Panc1 (cell line): ENCODE measurements at regions not wholly inside any gene's neighbourhood (a gene's known extent, or its start where the extent isn't known, plus 50 kb on each side); places are given as distances from the start of the nearest gene placed in this dataset.

ENCODE experiments used
- POLR2AphosphoS5 ChIP-seq: IDR thresholded peaks from 2 replicates; pipeline ENCODE4 v1.6.1; 2012; ENCODE audit warnings: mild to moderate bottlenecking, low read depth, low read length, moderate library complexity
- TF ChIP-seq, protein P1 (sequence below): fragments of 450-650 bp; IDR thresholded peaks from 2 replicates; pipeline ENCODE4 v1.5.1; 2017; ENCODE audit warnings: mild to moderate bottlenecking

DNA sequence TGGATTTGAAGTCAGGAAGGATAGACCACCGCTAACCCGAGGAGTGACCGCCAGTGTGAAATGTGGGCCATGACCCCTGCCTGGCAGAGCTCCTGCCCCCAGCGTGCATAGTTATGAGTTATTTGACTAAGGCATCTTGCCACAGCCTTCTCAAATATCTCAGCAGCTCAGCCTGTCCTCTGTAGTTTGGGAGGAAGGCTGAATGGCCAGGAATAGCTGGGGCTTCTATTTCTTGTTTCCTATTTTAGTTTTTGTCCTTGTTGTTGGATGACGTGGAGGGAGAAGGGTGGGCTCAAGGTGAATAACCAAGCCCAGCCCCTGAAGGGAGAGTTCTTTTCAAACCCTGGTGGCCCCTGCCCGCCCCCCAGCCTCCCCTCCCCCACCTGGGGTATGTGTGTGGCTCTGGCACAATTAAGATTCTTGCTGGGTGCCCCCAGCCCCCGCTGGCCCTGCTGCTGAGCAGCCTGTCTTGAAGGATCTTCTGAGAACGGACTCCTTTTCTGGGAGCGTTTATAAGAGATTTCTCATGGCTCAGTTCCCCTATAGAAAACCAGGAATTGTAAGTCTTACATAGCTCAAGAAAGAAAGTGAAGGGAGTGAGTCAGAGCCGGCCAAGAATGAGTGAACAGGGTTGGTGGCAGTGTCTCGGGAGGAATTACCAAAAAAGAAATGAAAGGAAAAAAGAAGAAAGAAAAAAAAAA is 157.4 kb downstream of the GLI2 start:
- no peak for TF ChIP-seq POLR2AphosphoS5
- TF ChIP-seq, protein P1, sequence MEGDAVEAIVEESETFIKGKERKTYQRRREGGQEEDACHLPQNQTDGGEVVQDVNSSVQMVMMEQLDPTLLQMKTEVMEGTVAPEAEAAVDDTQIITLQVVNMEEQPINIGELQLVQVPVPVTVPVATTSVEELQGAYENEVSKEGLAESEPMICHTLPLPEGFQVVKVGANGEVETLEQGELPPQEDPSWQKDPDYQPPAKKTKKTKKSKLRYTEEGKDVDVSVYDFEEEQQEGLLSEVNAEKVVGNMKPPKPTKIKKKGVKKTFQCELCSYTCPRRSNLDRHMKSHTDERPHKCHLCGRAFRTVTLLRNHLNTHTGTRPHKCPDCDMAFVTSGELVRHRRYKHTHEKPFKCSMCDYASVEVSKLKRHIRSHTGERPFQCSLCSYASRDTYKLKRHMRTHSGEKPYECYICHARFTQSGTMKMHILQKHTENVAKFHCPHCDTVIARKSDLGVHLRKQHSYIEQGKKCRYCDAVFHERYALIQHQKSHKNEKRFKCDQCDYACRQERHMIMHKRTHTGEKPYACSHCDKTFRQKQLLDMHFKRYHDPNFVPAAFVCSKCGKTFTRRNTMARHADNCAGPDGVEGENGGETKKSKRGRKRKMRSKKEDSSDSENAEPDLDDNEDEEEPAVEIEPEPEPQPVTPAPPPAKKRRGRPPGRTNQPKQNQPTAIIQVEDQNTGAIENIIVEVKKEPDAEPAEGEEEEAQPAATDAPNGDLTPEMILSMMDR = no peak
